CD14-positive monocyte (primary cell): ENCODE measurements at regions not wholly inside any gene's neighbourhood (a gene's known extent, or its start where the extent isn't known, plus 50 kb on each side); places are given as distances from the start of the nearest gene placed in this dataset.

Experiments
- DNase-seq, 3 donors: peaks; one replicate each; pipeline ENCODE4 v3.0.0-alpha.2; 2011 to 2022
- H2AFZ ChIP-seq: 2 replicates; pipeline ENCODE4 v1.6.0; 2012; ENCODE audit warnings: mild to moderate bottlenecking, low read depth, low read length, inconsistent platforms; ENCODE audit not compliant: insufficient read depth, poor library complexity, severe bottlenecking
- H3K27ac ChIP-seq, 2 donors: 1 replicate in 1 of 2; 2 replicates in 1 of 2; pipeline ENCODE4 v1.5.1; 2012 to 2013; ENCODE audit warnings: low read length in 2 of 2, control low read depth in 1 of 2, inconsistent platforms in 1 of 2, low read depth in 1 of 2, mild to moderate bottlenecking in 1 of 2
- H3K27me3 ChIP-seq, 2 donors: one replicate each; pipeline versions ENCODE4 v1.6.0 to v1.6.1; 2011 to 2013; ENCODE audit warnings: low read length in 2 of 2; ENCODE audit not compliant: control insufficient read depth in 2 of 2, insufficient read depth in 2 of 2
- H3K36me3 ChIP-seq, 2 donors: replicated peaks in 1 of 2; 1 replicate in 1 of 2; 2 replicates in 1 of 2; pipeline versions ENCODE4 v1.5.1 to v1.6.1; 2012 to 2013; ENCODE audit warnings: low read length in 2 of 2, control low read depth in 1 of 2, inconsistent platforms in 1 of 2, mild to moderate bottlenecking in 1 of 2; ENCODE audit not compliant: insufficient read depth in 2 of 2, control insufficient read depth in 1 of 2
- H3K4me1 ChIP-seq, 2 donors: 1 replicate in 1 of 2; 2 replicates in 1 of 2; pipeline versions ENCODE4 v1.5.1 to v1.6.1; 2012 to 2013; ENCODE audit warnings: low read length in 2 of 2, control low read depth in 1 of 2, inconsistent platforms in 1 of 2, mild to moderate bottlenecking in 1 of 2, moderate library complexity in 1 of 2; ENCODE audit not compliant: insufficient read depth in 2 of 2, control insufficient read depth in 1 of 2
- H3K4me2 ChIP-seq: replicated peaks from 2 replicates; pipeline ENCODE3; 2012; ENCODE audit warnings: low read length, moderate library complexity, mild to moderate bottlenecking; ENCODE audit not compliant: poor library complexity, severe bottlenecking; ENCODE audit errors: extremely low read depth
- H3K4me3 ChIP-seq, 3 experiments: fragments of 200-600 bp in 1 of 3; sonication (generic) in 1 of 3; replicated peaks in 1 of 3; 1 replicate in 2 of 3; 2 replicates in 1 of 3; pipeline ENCODE4 v1.5.1; 2011 to 2013; ENCODE audit warnings: low read length in 3 of 3, mild to moderate bottlenecking in 3 of 3, control low read depth in 2 of 3, low read depth in 2 of 3, inconsistent platforms in 1 of 3, moderate library complexity in 1 of 3
- H3K79me2 ChIP-seq: 2 replicates; pipeline ENCODE4 v1.6.0; 2012; ENCODE audit warnings: mild to moderate bottlenecking, control low read depth, inconsistent platforms, low read length, moderate library complexity; ENCODE audit not compliant: insufficient read depth
- H3K9ac ChIP-seq: 2 replicates; pipeline ENCODE4 v1.6.0; 2017; ENCODE audit warnings: low read length, mild to moderate bottlenecking; ENCODE audit not compliant: insufficient read depth, poor library complexity, severe bottlenecking
- H3K9me3 ChIP-seq, 2 donors: replicated peaks in 1 of 2; 1 replicate in 1 of 2; 2 replicates in 1 of 2; pipeline versions ENCODE4 v1.5.1 to v1.6.1; 2012 to 2013; ENCODE audit warnings: low read length in 2 of 2, control low read depth in 1 of 2; ENCODE audit not compliant: control insufficient read depth in 1 of 2, insufficient read depth in 1 of 2
- H4K20me1 ChIP-seq: 2 replicates; pipeline ENCODE4 v1.6.0; 2012; ENCODE audit warnings: mild to moderate bottlenecking, low read length, control low read depth, moderate library complexity; ENCODE audit not compliant: insufficient read depth
- H3K27ac Mint-ChIP-seq, 7 donors: one replicate each; pipeline ENCODE4 v1.8.0; 2020; ENCODE audit warnings: mild to moderate bottlenecking in 7 of 7, mixed read lengths in 7 of 7, moderate library complexity in 6 of 7, inconsistent platforms in 2 of 7
- H3K27me3 Mint-ChIP-seq, 3 donors: one replicate each; pipeline ENCODE4 v1.8.0; 2021 to 2022; ENCODE audit warnings: low read depth in 3 of 3, mild to moderate bottlenecking in 3 of 3, mixed read lengths in 3 of 3, moderate library complexity in 3 of 3, inconsistent platforms in 1 of 3
- H3K36me3 Mint-ChIP-seq, 2 donors: one replicate each; pipeline ENCODE4 v1.8.0; 2020; ENCODE audit warnings: mixed read lengths in 2 of 2, inconsistent platforms in 1 of 2, mild to moderate bottlenecking in 1 of 2
- H3K4me1 Mint-ChIP-seq: one replicate; pipeline ENCODE4 v1.8.0; 2020; ENCODE audit warnings: mild to moderate bottlenecking, mixed read lengths
- H3K4me3 Mint-ChIP-seq, 2 donors: one replicate each; pipeline ENCODE4 v1.8.0; 2020; ENCODE audit warnings: mild to moderate bottlenecking in 2 of 2, mixed read lengths in 2 of 2, moderate library complexity in 1 of 2
- H3K9me3 Mint-ChIP-seq, 7 donors: one replicate each; pipeline ENCODE4 v1.8.0; 2020 to 2022; ENCODE audit warnings: mixed read lengths in 7 of 7, mild to moderate bottlenecking in 6 of 7, moderate library complexity in 6 of 7, inconsistent platforms in 2 of 7
- CTCF ChIP-seq: fragments of 200-600 bp; IDR thresholded peaks from one replicate; pipeline ENCODE4 v1.8.0; 2022; ENCODE audit warnings: antibody characterized with exemption, mild to moderate bottlenecking
- WGBS: methylation state at CpG from one replicate; pipeline ENCODE4 v1.1.5; 2013; ENCODE audit warnings: missing lambda C conversion rate; ENCODE audit not compliant: insufficient coverage; 5-methylcytosine and 5-hydroxymethylcytosine counted together
- intact Hi-C, 2 donors: fragments of 100-400 bp; cut with micrococcal nuclease; formaldehyde crosslinking; loops; one replicate each; pipeline versions ENCODE4 v1.15.0 to v1.15.1; 2023

DNA sequence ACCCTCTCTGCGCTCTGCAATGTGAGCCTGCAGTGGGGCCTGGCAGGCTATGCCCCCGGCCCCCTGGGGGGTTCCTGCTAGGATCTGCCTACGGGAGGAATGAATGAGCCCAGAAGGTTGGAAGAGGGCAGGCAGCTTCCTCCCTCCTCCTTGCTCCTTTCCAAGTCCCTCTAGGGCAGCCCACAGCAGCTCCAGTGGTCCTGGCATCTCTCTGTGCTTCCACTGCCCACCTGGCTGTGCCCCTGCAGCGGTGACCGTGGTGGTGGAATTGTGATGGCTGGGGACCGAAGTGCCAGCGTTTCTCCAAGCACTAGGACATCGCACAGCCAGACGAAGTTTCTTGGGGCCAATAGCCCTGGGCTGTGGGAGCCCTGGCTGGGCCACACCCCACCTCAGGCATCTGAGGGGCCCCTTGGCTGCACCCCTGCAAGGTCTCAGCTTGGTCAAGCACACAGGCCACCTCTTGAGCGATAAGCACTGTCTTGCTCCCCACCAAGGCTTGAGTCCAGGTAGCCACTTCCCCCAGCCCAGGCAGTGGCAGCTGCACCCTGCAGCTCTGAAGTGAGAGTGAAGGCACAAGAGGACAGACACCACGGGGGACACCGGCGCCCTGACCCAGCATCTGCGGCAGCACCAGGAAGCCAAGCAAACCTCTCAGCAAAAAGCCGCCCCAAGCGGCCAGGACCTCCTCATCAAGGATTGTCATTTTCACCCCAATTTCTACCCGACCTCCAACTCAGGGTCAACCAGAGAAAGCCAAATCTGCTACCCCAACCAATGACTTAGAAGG, 346.3 kb downstream of the CTTN start:
- DNase-seq: no peak
- Mint-ChIP-seq H3K27ac (no peak overlapping the region), H3K4me3 (no peak overlapping the region), H3K27me3 (peaks cover 8 to 9% (median 8%) of the 10 kb centered on the region in 3 donors), H3K9me3 (peaks cover 6 to 14% (median 12%) of the 10 kb centered on the region in 7 donors), H3K4me1 (no peaks in the 10 kb centered on the region), H3K36me3 (no peaks in the 10 kb centered on the region)
- H3K27me3 ChIP-seq: no peaks in the 10 kb centered on the region
- H3K79me2 ChIP-seq: no peaks in the 10 kb centered on the region
- intact Hi-C loops: no loop called here
- no peaks in the 10 kb centered on the region for H4K20me1 ChIP-seq
- no peak overlapping the region for H3K4me2 ChIP-seq
- TF ChIP-seq CTCF: no peak
- H3K4me1 ChIP-seq: no peaks in the 10 kb centered on the region
- no peak overlapping the region for H3K27ac ChIP-seq
- no peak overlapping the region for H2AFZ ChIP-seq
- H3K36me3 ChIP-seq: no peaks in the 10 kb centered on the region
- no peak overlapping the region for H3K4me3 ChIP-seq
- WGBS: 92% methylated on average over 14 of the region's 17 CpGs
- peaks cover 9 to 12% of the 10 kb centered on the region in 2 donors for H3K9me3 ChIP-seq
- no peak overlapping the region for H3K9ac ChIP-seq

DNA sequence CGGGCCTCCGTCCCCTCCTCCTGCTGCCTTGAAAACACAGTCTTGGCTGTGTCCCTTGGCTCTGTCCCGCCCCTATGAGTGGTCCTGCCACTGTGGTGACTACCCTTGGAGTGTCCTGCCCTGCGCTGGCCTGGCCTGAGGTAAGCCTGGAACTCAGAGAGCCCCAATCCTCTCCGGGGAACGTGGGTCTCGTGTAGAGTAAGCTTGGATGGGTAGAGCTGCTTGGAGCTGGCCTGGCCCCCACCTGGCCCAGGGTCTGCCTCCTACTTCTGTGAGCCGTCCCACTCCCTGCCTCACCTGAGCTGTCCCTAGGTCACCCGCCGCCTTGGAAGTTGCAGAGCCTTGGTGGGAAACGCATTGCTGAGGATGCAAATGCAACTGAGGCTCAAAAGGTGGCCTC, 347.1 kb downstream of the CTTN start:
- Mint-ChIP-seq H3K36me3 (no peaks in the 10 kb centered on the region), H3K27me3 (peaks cover 8 to 9% (median 8%) of the 10 kb centered on the region in 3 donors), H3K27ac (no peak overlapping the region), H3K4me1 (no peaks in the 10 kb centered on the region), H3K9me3 (peaks cover 11 to 21% (median 20%) of the 10 kb centered on the region in 7 donors), H3K4me3 (no peak overlapping the region)
- intact Hi-C loops: no loop called here
- no peak for DNase-seq
- Histone ChIP-seq H3K4me3 (no peak overlapping the region), H3K27ac (no peak overlapping the region), H3K9me3 (peaks cover 17 to 18% of the 10 kb centered on the region in 2 donors), H2AFZ (no peak overlapping the region), H3K36me3 (no peaks in the 10 kb centered on the region), H4K20me1 (no peaks in the 10 kb centered on the region), H3K79me2 (no peaks in the 10 kb centered on the region), H3K27me3 (no peaks in the 10 kb centered on the region), H3K9ac (no peak overlapping the region), H3K4me1 (no peaks in the 10 kb centered on the region), H3K4me2 (no peak overlapping the region)
- 94% methylated on average over 11 of the region's 11 CpGs for WGBS
- TF ChIP-seq CTCF: no peak
